Mesothelial cell of epicardium (in vitro differentiated cells): ENCODE measurements at regions not wholly inside any gene's neighbourhood (a gene's known extent, or its start where the extent isn't known, plus 50 kb on each side); places are given as distances from the start of the nearest gene placed in this dataset.

Experiments used
- DNase-seq, 2 experiments: peaks; one replicate each; pipeline ENCODE4 v3.0.0; 2021; ENCODE audit warnings: low spot score in 2 of 2; ENCODE audit not compliant: unreplicated experiment in 2 of 2
- H3K27ac Mint-ChIP-seq: 2 replicates; pipeline ENCODE4 v1.8.0; 2021; ENCODE audit warnings: mixed read lengths
- H3K27me3 Mint-ChIP-seq: 2 replicates; pipeline ENCODE4 v1.8.0; 2021; ENCODE audit warnings: low read depth, mixed read lengths
- H3K36me3 Mint-ChIP-seq: 2 replicates; pipeline ENCODE4 v1.8.0; 2021; ENCODE audit warnings: mixed read lengths
- H3K4me1 Mint-ChIP-seq: 2 replicates; pipeline ENCODE4 v1.8.0; 2021; ENCODE audit warnings: mixed read lengths
- H3K4me3 Mint-ChIP-seq: 2 replicates; pipeline ENCODE4 v1.8.0; 2021; ENCODE audit warnings: mild to moderate bottlenecking, moderate library complexity, mixed read lengths
- H3K9me3 Mint-ChIP-seq: 2 replicates; pipeline ENCODE4 v1.8.0; 2021; ENCODE audit warnings: mixed read lengths
- TF ChIP-seq, protein P1 (sequence below): fragments of 200-600 bp; sonication (generic); IDR thresholded peaks from one replicate; pipeline ENCODE4 v1.5.0; 2021; ENCODE audit warnings: antibody characterized with exemption; ENCODE audit not compliant: unreplicated experiment

DNA sequence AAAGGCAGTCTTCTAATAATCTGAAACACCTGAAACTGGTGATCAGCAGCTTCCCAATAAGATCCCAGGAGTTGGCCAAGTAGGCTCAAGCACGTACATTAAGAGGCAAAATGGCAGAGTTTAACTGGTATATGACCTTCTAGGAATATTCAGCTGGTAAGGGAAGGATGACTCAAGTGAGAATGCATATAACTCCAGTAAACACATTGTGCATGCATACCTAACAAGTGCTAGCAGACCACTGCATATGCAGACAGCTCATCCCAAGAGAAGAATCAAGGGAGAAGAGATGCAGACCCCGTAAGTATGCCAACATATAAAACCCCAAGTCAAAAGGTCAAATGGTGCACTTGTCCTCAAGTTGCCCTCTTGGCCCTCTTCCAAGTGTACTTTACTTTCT, 73.0 kb upstream of the ZRANB2 start:
- no peak overlapping the region for H3K4me3 Mint-ChIP-seq
- no peaks in the 10 kb centered on the region for H3K36me3 Mint-ChIP-seq
- H3K9me3 Mint-ChIP-seq, result peaks cover 12% of the 10 kb centered on the region
- TF ChIP-seq, protein P1, sequence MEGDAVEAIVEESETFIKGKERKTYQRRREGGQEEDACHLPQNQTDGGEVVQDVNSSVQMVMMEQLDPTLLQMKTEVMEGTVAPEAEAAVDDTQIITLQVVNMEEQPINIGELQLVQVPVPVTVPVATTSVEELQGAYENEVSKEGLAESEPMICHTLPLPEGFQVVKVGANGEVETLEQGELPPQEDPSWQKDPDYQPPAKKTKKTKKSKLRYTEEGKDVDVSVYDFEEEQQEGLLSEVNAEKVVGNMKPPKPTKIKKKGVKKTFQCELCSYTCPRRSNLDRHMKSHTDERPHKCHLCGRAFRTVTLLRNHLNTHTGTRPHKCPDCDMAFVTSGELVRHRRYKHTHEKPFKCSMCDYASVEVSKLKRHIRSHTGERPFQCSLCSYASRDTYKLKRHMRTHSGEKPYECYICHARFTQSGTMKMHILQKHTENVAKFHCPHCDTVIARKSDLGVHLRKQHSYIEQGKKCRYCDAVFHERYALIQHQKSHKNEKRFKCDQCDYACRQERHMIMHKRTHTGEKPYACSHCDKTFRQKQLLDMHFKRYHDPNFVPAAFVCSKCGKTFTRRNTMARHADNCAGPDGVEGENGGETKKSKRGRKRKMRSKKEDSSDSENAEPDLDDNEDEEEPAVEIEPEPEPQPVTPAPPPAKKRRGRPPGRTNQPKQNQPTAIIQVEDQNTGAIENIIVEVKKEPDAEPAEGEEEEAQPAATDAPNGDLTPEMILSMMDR, result no peak
- no peak for DNase-seq
- H3K4me1 Mint-ChIP-seq, result no peaks in the 10 kb centered on the region
- H3K27me3 Mint-ChIP-seq, result no peaks in the 10 kb centered on the region
- no peak overlapping the region for H3K27ac Mint-ChIP-seq

DNA sequence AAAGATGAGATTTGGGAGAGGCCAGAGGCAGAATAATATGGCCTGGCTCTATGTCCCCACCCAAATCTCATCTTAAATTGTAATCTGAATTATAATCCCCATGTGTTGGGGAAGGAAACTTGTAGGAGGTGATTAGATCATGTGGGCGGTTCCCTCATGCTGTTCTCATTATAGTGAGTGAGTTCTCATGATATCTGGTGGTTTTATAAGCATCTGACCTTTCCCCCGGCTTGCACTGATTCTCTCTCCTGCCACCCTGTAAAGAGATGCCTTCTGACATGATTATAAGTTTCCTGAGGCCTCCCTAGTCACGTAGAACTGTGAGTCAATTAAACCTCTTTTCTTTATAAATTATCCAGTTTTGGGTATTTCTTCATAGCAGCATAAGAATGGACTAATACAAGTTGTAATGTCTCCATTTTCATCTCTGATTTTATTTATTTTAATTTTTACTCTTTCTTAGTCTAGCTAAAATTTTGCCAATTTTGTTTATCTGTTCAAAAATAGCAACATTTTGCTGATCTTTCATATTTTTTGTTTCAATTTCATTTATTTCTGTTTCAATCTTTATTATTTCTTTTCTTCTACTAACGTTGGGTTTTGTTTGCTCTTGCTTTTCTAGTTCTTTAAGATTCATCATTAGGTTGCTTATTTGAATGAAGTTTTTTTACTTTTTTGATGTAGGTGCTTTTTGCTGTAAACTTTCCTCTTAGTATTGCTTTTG, 67.0 kb upstream of the ZRANB2 start:
- Mint-ChIP-seq H3K4me1 (no peaks in the 10 kb centered on the region), H3K27ac (no peak overlapping the region), H3K36me3 (no peaks in the 10 kb centered on the region), H3K4me3 (no peak overlapping the region), H3K9me3 (peaks cover 37% of the 10 kb centered on the region), H3K27me3 (no peaks in the 10 kb centered on the region)
- no peak for DNase-seq
- TF ChIP-seq, protein P1, result no peak

DNA sequence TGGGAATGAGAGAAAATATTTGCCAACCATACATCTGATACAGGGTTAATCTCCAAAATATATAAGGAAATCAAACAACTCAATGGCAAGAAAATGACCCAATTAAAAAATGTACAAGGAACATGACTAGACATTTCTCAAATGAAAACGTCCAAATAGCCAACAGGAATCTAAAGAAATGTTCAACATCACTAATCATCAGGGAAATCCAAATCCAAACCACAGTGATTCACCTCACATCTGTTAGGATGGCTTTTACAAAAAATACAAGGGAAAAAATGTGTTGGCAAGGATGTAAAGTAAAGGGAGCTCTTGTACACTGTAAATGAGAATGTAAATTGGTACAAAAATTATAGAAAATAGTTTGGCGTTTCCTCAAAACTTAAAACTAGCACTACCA, 54.7 kb upstream of the ZRANB2 start:
- TF ChIP-seq, protein P1, result no peak
- Mint-ChIP-seq H3K27me3 (no peaks in the 10 kb centered on the region), H3K9me3 (peaks cover 63% of the 10 kb centered on the region), H3K36me3 (peaks cover 2% of the 10 kb centered on the region), H3K27ac (no peak overlapping the region), H3K4me3 (no peak overlapping the region), H3K4me1 (no peaks in the 10 kb centered on the region)
- no peak for DNase-seq
